ENCODE measurements at regions not wholly inside any gene's neighbourhood (a gene's known extent, or its start where the extent isn't known, plus 50 kb on each side); places are given as distances from the start of the nearest gene placed in this dataset.

- TF ChIP-seq, protein P1, sequence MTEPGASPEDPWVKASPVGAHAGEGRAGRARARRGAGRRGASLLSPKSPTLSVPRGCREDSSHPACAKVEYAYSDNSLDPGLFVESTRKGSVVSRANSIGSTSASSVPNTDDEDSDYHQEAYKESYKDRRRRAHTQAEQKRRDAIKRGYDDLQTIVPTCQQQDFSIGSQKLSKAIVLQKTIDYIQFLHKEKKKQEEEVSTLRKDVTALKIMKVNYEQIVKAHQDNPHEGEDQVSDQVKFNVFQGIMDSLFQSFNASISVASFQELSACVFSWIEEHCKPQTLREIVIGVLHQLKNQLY (CRISPR knock-in tag; IDR thresholded peaks at IDR 0.05): no peak
- TF ChIP-seq IRF2 (CRISPR knock-in tag; IDR thresholded peaks at IDR 0.05; ENCODE audit: borderline replicate concordance, low read depth): no peak
- TF ChIP-seq MAX (CRISPR knock-in tag; IDR thresholded peaks at IDR 0.05): no peak
- TF ChIP-seq NFE2L1 (CRISPR knock-in tag; IDR thresholded peaks at IDR 0.05): no peak
- TF ChIP-seq MXD4 (CRISPR knock-in tag; IDR thresholded peaks at IDR 0.05; ENCODE audit: borderline replicate concordance): no peak
- TF ChIP-seq, protein P2, sequence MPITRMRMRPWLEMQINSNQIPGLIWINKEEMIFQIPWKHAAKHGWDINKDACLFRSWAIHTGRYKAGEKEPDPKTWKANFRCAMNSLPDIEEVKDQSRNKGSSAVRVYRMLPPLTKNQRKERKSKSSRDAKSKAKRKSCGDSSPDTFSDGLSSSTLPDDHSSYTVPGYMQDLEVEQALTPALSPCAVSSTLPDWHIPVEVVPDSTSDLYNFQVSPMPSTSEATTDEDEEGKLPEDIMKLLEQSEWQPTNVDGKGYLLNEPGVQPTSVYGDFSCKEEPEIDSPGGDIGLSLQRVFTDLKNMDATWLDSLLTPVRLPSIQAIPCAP (CRISPR knock-in tag; IDR thresholded peaks at IDR 0.05): no peak
- TF ChIP-seq TEAD1 (CRISPR knock-in tag; IDR thresholded peaks at IDR 0.05): no peak
- TF ChIP-seq ZNF671 (CRISPR knock-in tag; IDR thresholded peaks at IDR 0.05): no peak
- no peak for TF ChIP-seq SMAD3 (CRISPR knock-in tag; IDR thresholded peaks at IDR 0.05; ENCODE audit: borderline replicate concordance)
- no peak for TF ChIP-seq GABPB1 (CRISPR knock-in tag; IDR thresholded peaks at IDR 0.05)
Observed at GRCh38 chr13:94950303-94950702, 238.0 kb upstream of the SOX21 start (continued).

DNA sequence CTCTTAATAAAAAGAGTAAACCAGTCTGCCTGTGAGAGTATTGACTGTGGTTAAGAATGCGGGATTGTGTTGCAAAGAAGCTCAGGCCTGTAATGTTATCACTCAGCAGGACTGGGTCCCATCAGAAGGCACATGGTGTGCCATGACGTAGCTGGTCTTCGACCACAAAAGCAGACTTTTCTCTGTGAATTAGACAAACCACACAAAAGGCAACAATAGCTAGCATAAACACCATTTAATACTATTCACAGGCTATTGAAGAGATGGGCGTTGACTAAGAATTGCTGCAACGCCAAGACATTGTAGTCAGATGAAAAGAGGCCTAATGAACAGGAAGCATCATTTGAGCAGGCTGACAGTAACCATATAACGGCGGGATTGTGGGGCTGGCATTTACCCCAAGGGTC is 235.6 kb upstream of the SOX21 start:
- no peaks in the 10 kb centered on the region for H3K36me3 Mint-ChIP-seq
- H3K4me3 Mint-ChIP-seq: no peak overlapping the region
- ChIA-PET CTCF (interaction anchor here (0.8 to 2.1 kb wide), 5 partner anchors 20 to 328 kb away, joined by 3 to 7 read pairs (median 4); partner anchors contain the start of gene SOX21), POLR2A (interaction anchor here (0.6 kb wide), 1 partner anchor 617 kb away, joined by 3 read pairs; no protein-coding TSS in a partner anchor)
- TF ChIP-seq MYBL2 (CRISPR knock-in tag; IDR thresholded peaks at IDR 0.05) (no peak), NFE2L1 (CRISPR knock-in tag; IDR thresholded peaks at IDR 0.05) (no peak), ARID4B (CRISPR knock-in tag; IDR thresholded peaks at IDR 0.05; ENCODE audit: borderline replicate concordance) (no peak), PRDM15 (CRISPR knock-in tag; IDR thresholded peaks at IDR 0.05) (peak; percentile 69), ZNF423 (CRISPR knock-in tag; IDR thresholded peaks at IDR 0.05) (peak; percentile 52)
- ATAC-seq (peak; percentile 72), DNase-seq (ENCODE audit: low spot score) (no peak)
- H3K27me3 Mint-ChIP-seq (ENCODE audit: low read depth): peaks cover 3% of the 10 kb centered on the region
- H3K9me3 Mint-ChIP-seq: peaks cover under 1% of the 10 kb centered on the region; the same call in 1 of the 2 replicates
- peaks cover 31% of the 10 kb centered on the region for H3K4me1 Mint-ChIP-seq
- 0 out of 2 replicates have a peak overlapping the region, but pooled peaks have one; percentile 4 for H3K27ac Mint-ChIP-seq
